ENCODE measurements at regions not wholly inside any gene's neighbourhood (a gene's known extent, or its start where the extent isn't known, plus 50 kb on each side); places are given as distances from the start of the nearest gene placed in this dataset.
A peak's percentile ranks its signal among the peaks of the same experiment; 100 is the strongest.

GRCh38 chr12:59408431-59408830 is 187.4 kb upstream of the SLC16A7 start:
- H3K4me3 ChIP-seq (ENCODE audit: low read depth, low read length), result no peak overlapping the region
- no peak for TF ChIP-seq CTCF (IDR thresholded peaks at IDR 0.05; ENCODE audit: borderline replicate concordance, insufficient read depth, low read depth, low read length)

GRCh38 chr12:59407799-59408198 is 188.0 kb upstream of the SLC16A7 start:
- no peak for TF ChIP-seq CTCF (IDR thresholded peaks at IDR 0.05; ENCODE audit: borderline replicate concordance, insufficient read depth, low read depth, low read length)
- no peak overlapping the region for H3K4me3 ChIP-seq (ENCODE audit: low read depth, low read length)

- no peak for TF ChIP-seq CTCF (IDR thresholded peaks at IDR 0.05; ENCODE audit: borderline replicate concordance, insufficient read depth, low read depth, low read length)
- no peak overlapping the region for H3K4me3 ChIP-seq (ENCODE audit: low read depth, low read length)
Observed at GRCh38 chr12:59405992-59406391, 189.8 kb upstream of the SLC16A7 start.

GRCh38 chr12:59404109-59404650 is 191.6 kb upstream of the SLC16A7 start:
- no peak for TF ChIP-seq CTCF (IDR thresholded peaks at IDR 0.05; ENCODE audit: borderline replicate concordance, insufficient read depth, low read depth, low read length)
- no peak overlapping the region for H3K4me3 ChIP-seq (ENCODE audit: low read depth, low read length)

- peak; percentile 67 for TF ChIP-seq CTCF (IDR thresholded peaks at IDR 0.05; ENCODE audit: borderline replicate concordance, insufficient read depth, low read depth, low read length)
- no peak overlapping the region for H3K4me3 ChIP-seq (ENCODE audit: low read depth, low read length)
Observed at GRCh38 chr12:59403259-59403932, 192.4 kb upstream of the SLC16A7 start.

GRCh38 chr12:59401862-59402261 is 194.0 kb upstream of the SLC16A7 start:
- no peak for TF ChIP-seq CTCF (IDR thresholded peaks at IDR 0.05; ENCODE audit: borderline replicate concordance, insufficient read depth, low read depth, low read length)
- H3K4me3 ChIP-seq (ENCODE audit: low read depth, low read length), result no peak overlapping the region

GRCh38 chr12:59398164-59398563 is 197.7 kb upstream of the SLC16A7 start:
- no peak for TF ChIP-seq CTCF (IDR thresholded peaks at IDR 0.05; ENCODE audit: borderline replicate concordance, insufficient read depth, low read depth, low read length)
- no peak overlapping the region for H3K4me3 ChIP-seq (ENCODE audit: low read depth, low read length)
